Liver (tissue), 3 donors: ENCODE measurements at regions not wholly inside any gene's neighbourhood (a gene's known extent, or its start where the extent isn't known, plus 50 kb on each side); places are given as distances from the start of the nearest gene placed in this dataset.

ENCODE experiments used
- TAF1 ChIP-seq: conservative IDR thresholded peaks from 2 replicates; pipeline ENCODE4 v1.6.1; 2016; ENCODE audit warnings: antibody characterized with exemption, mild to moderate bottlenecking
- YY1 ChIP-seq: IDR thresholded peaks from 2 replicates; pipeline ENCODE4 v1.6.1; 2016; ENCODE audit warnings: antibody characterized with exemption, mild to moderate bottlenecking
- TF ChIP-seq, protein P1 (sequence below): fragments of 150-350 bp; IDR thresholded peaks from 2 replicates; pipeline ENCODE4 v1.5.1; 2017; ENCODE audit warnings: improper control_type of control experiment, low read depth, low read length; ENCODE audit not compliant: missing input control
- donor health status: healthy.
- donor health status: healthy.

DNA sequence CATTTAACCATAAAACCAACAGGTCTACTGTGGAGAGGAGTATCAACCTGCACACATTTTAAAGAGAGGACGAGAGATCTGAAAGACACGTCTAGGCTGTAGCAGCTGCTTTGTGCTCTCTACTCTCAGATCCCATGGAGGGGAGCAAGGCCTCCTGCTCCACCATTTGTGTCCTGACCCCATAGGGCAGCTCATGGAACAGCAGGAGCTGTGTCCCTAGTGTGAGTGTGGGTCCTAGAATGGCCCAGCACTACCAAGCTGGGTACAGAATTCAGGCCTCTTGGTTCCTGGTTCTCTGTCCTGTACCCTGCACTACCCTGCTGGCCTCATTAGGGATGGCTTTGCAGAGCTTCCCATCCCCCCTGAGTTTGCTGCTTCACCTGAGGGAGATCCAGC, 76.5 kb downstream of the DHCR7 start:
- TF ChIP-seq YY1 (no peak), TAF1 (no peak)
- TF ChIP-seq, protein P1, sequence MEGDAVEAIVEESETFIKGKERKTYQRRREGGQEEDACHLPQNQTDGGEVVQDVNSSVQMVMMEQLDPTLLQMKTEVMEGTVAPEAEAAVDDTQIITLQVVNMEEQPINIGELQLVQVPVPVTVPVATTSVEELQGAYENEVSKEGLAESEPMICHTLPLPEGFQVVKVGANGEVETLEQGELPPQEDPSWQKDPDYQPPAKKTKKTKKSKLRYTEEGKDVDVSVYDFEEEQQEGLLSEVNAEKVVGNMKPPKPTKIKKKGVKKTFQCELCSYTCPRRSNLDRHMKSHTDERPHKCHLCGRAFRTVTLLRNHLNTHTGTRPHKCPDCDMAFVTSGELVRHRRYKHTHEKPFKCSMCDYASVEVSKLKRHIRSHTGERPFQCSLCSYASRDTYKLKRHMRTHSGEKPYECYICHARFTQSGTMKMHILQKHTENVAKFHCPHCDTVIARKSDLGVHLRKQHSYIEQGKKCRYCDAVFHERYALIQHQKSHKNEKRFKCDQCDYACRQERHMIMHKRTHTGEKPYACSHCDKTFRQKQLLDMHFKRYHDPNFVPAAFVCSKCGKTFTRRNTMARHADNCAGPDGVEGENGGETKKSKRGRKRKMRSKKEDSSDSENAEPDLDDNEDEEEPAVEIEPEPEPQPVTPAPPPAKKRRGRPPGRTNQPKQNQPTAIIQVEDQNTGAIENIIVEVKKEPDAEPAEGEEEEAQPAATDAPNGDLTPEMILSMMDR, result no peak
